SH-SY5Y (cell line): ENCODE measurements at regions not wholly inside any gene's neighbourhood (a gene's known extent, or its start where the extent isn't known, plus 50 kb on each side); places are given as distances from the start of the nearest gene placed in this dataset.

Experiments
- GATA2 ChIP-seq: IDR thresholded peaks from 2 replicates; pipeline ENCODE4 v1.6.1; 2011; ENCODE audit warnings: mild to moderate bottlenecking, low read depth, low read length
- GATA3 ChIP-seq: IDR thresholded peaks from 2 replicates; pipeline ENCODE4 v1.6.1; 2011; ENCODE audit warnings: low read depth, mild to moderate bottlenecking, low read length, moderate library complexity

GRCh38 chr15:95629503-95630168, 700.9 kb upstream of the NR2F2 start:
- TF ChIP-seq GATA3, result no peak
- no peak for TF ChIP-seq GATA2
